Activated CD8-positive, alpha-beta T cell treated with anti-CD3 and anti-CD28 coated beads for 36 hours (primary cell): ENCODE measurements at regions not wholly inside any gene's neighbourhood (a gene's known extent, or its start where the extent isn't known, plus 50 kb on each side); places are given as distances from the start of the nearest gene placed in this dataset.
"Not testable (repeated sequence)": the region's sequence is repeated elsewhere in the genome, so short reads cannot be mapped to it uniquely, and the experiment has no call there.

Experiments
- ATAC-seq: fragments of 200-7000 bp; cut with Tn5 transposase; one replicate; pipeline ENCODE4 v1.10.0; 2021; ENCODE audit warnings: mild to moderate bottlenecking, moderate library complexity
- CTCF ChIA-PET: fragments of 350-600 bp; sonication (Branson Sonifier 250); formaldehyde crosslinking; loops from one replicate; lab custom pipeline; 2021; ENCODE audit warnings: antibody characterized with exemption; lab: Charles Lee
- POLR2A ChIA-PET: fragments of 350-600 bp; sonication (Branson Sonifier 250); formaldehyde crosslinking; loops from one replicate; lab custom pipeline; 2021; ENCODE audit warnings: antibody characterized with exemption; lab: Charles Lee
- DNase-seq: peaks from one replicate; pipeline ENCODE4 v3.0.0-alpha.2; 2020
- H3K27ac Mint-ChIP-seq: one replicate; pipeline ENCODE4 v1.8.0; 2021; ENCODE audit warnings: mild to moderate bottlenecking, mixed read lengths
- H3K27me3 Mint-ChIP-seq: one replicate; pipeline ENCODE4 v1.8.0; 2021; ENCODE audit warnings: mixed read lengths
- H3K36me3 Mint-ChIP-seq: one replicate; pipeline ENCODE4 v1.8.0; 2021; ENCODE audit warnings: low read depth, mixed read lengths
- H3K4me1 Mint-ChIP-seq: one replicate; pipeline ENCODE4 v1.8.0; 2021; ENCODE audit warnings: low read depth, mixed read lengths
- H3K4me3 Mint-ChIP-seq: one replicate; pipeline ENCODE4 v1.8.0; 2021; ENCODE audit warnings: mild to moderate bottlenecking, moderate library complexity, mixed read lengths
- H3K9me3 Mint-ChIP-seq: one replicate; pipeline ENCODE4 v1.8.0; 2021; ENCODE audit warnings: mixed read lengths
- intact Hi-C: fragments of 100-400 bp; cut with micrococcal nuclease; formaldehyde crosslinking; loops from one replicate; pipeline ENCODE4 v1.10.0; 2022
- TF ChIP-seq, protein P1 (sequence below): fragments of 200-600 bp; IDR thresholded peaks from one replicate; pipeline ENCODE4 v1.8.0; 2022; ENCODE audit warnings: antibody characterized with exemption, mild to moderate bottlenecking

DNA sequence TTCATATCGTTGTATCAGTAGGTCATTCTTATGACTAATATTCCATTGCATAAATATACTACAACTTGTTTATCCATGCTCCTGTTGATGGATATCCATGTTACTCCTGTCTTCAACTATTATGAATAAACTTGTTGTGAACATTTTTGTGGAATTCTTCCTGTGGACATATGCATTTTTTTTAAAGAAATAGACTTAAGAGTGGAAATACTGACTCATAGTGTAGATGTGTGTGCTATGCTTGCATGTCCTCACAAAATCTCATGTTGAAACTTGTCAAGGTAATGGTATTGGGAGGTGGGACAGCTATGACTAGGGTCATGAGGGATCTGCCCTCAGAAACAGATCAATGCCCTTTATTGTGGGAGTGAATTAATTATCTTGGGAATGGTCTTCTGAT, 240.5 kb upstream of the PRSS58 start:
- H3K36me3 Mint-ChIP-seq: no peaks in the 10 kb centered on the region
- H3K27ac Mint-ChIP-seq: peak overlapping the region; percentile 28
- TF ChIP-seq, protein P1, sequence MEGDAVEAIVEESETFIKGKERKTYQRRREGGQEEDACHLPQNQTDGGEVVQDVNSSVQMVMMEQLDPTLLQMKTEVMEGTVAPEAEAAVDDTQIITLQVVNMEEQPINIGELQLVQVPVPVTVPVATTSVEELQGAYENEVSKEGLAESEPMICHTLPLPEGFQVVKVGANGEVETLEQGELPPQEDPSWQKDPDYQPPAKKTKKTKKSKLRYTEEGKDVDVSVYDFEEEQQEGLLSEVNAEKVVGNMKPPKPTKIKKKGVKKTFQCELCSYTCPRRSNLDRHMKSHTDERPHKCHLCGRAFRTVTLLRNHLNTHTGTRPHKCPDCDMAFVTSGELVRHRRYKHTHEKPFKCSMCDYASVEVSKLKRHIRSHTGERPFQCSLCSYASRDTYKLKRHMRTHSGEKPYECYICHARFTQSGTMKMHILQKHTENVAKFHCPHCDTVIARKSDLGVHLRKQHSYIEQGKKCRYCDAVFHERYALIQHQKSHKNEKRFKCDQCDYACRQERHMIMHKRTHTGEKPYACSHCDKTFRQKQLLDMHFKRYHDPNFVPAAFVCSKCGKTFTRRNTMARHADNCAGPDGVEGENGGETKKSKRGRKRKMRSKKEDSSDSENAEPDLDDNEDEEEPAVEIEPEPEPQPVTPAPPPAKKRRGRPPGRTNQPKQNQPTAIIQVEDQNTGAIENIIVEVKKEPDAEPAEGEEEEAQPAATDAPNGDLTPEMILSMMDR: no peak
- peaks cover 33% of the 10 kb centered on the region for H3K4me1 Mint-ChIP-seq
- no peak overlapping the region for H3K4me3 Mint-ChIP-seq
- no peak for ATAC-seq
- POLR2A ChIA-PET: interaction anchor here (0.8 kb wide), 1 partner anchor 310 kb away, joined by 3 read pairs; no protein-coding TSS in a partner anchor
- no peaks in the 10 kb centered on the region for H3K9me3 Mint-ChIP-seq
- H3K27me3 Mint-ChIP-seq: no peaks in the 10 kb centered on the region
- intact Hi-C loops: no loop called here
- DNase-seq: no peak
- CTCF ChIA-PET: interaction anchor here (1.2 to 9.4 kb wide), 11 partner anchors 11 to 313 kb away, joined by 3 to 94 read pairs (median 17); no protein-coding TSS in a partner anchor

DNA sequence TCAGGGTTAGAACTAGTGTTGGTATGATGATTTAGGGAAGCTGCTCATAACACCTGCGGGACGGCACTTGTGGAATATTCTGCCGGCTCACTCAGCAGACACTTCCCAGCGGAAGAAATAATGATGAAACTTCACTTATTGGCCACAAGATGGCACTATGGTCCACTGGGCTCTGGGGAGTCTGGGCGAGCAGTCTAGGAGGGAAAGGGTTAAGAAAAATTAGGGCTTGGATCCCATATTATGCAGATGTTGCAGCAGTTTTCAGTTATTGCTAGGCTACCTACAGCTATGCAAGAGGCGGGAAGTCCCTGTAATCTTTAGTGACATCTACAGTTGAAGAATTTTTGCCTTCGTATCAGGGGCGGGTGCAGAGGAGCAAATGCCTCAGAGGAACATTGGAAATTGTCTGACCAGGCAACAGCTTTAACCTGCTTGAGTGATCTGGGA, 238.7 kb upstream of the PRSS58 start:
- no peaks in the 10 kb centered on the region for H3K9me3 Mint-ChIP-seq
- CTCF ChIA-PET: interaction anchor here (0.8 to 9.4 kb wide), 21 partner anchors 9 to 313 kb away, joined by 3 to 94 read pairs (median 5); no protein-coding TSS in a partner anchor
- peak; percentile 37 for DNase-seq
- peaks cover 37% of the 10 kb centered on the region for H3K4me1 Mint-ChIP-seq
- TF ChIP-seq, protein P1: peak; percentile 74
- intact Hi-C loops: no loop called here
- peak overlapping the region; percentile 47 for H3K27ac Mint-ChIP-seq
- POLR2A ChIA-PET: interaction anchor here (1.0 kb wide), 1 partner anchor 311 kb away, joined by 3 read pairs; no protein-coding TSS in a partner anchor
- H3K27me3 Mint-ChIP-seq: no peaks in the 10 kb centered on the region
- peak overlapping the region; percentile 30 for H3K4me3 Mint-ChIP-seq
- no peaks in the 10 kb centered on the region for H3K36me3 Mint-ChIP-seq
- ATAC-seq: peak; percentile 50

DNA sequence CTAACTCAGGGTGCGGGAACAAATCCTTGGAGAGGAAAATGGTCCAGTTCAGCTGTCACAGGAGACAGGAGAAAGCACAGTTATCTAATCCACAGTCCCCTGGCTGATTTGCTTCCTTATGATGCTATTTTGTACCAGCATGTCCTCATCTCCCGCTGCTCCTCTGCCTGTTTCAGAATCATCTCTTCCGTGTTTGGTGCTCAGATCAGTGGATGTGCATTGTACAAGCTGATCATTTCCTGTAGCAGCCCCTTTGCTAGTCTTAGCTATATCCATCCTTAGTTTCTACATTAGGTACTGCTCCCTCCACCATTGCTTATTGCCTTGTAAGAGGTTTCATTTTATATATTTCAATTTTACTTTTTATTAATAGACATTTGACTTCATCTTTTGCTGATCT, 238.0 kb upstream of the PRSS58 start:
- H3K4me1 Mint-ChIP-seq: peaks cover 37% of the 10 kb centered on the region
- ATAC-seq: peak; percentile 53
- H3K36me3 Mint-ChIP-seq, H3K9me3 Mint-ChIP-seq, intact Hi-C loops, POLR2A ChIA-PET, H3K4me3 Mint-ChIP-seq, H3K27me3 Mint-ChIP-seq, DNase-seq: not testable (repeated sequence)
- CTCF ChIA-PET: interaction anchor here (0.7 to 9.4 kb wide), 15 partner anchors 10 to 145 kb away, joined by 3 to 94 read pairs (median 7); no protein-coding TSS in a partner anchor
- peak overlapping the region; percentile 58 for H3K27ac Mint-ChIP-seq

- H3K4me1 Mint-ChIP-seq: peaks cover 31% of the 10 kb centered on the region
- CTCF ChIA-PET: interaction anchor here (0.9 to 9.4 kb wide), 12 partner anchors 12 to 72 kb away, joined by 3 to 94 read pairs (median 12); no protein-coding TSS in a partner anchor
- ATAC-seq, DNase-seq, H3K27me3 Mint-ChIP-seq, H3K4me3 Mint-ChIP-seq, H3K36me3 Mint-ChIP-seq, H3K9me3 Mint-ChIP-seq, POLR2A ChIA-PET, intact Hi-C loops, H3K27ac Mint-ChIP-seq: not testable (repeated sequence)
Measured at GRCh38 chr7:142495301-142495700, 237.4 kb upstream of the PRSS58 start.

GRCh38 chr7:142494021-142494420, 236.2 kb upstream of the PRSS58 start:
- DNase-seq: no peak
- Mint-ChIP-seq H3K27ac (no peak overlapping the region), H3K27me3 (no peaks in the 10 kb centered on the region), H3K4me1 (peaks cover 23% of the 10 kb centered on the region), H3K9me3 (no peaks in the 10 kb centered on the region), H3K4me3 (no peak overlapping the region), H3K36me3 (no peaks in the 10 kb centered on the region)
- ChIA-PET CTCF (interaction anchor here (1.1 to 9.4 kb wide), 2 partner anchors 10 to 35 kb away, joined by 6 to 94 read pairs; no protein-coding TSS in a partner anchor), POLR2A (no interaction called here)
- intact Hi-C loops: no loop called here
- TF ChIP-seq, protein P1: no peak
- ATAC-seq: no peak

DNA sequence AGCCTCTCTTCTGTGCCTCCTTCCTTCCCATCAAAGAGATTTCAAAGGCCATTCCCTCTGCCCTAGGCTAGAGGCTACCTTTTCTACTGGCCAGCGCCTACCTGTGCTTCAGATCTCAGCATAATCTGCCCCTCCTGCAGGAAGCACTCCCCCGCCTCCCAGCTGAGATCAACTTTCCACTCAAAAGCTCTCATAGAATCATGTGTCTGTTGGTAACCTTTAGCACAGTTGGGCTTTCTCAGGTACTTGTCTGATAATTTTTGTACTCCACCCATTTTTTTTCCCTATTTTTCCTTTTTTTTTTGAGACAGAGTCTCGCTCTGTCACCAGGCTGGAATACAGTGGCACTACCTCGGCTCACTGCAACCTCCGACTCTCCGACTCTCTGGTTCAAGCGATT, 231.0 kb upstream of the PRSS58 start:
- CTCF ChIA-PET: interaction anchor here (26.6 kb wide), 1 partner anchor 26 kb away, joined by 513 read pairs; no protein-coding TSS in a partner anchor

More for the DNA sequence above, 231.0 kb upstream of the PRSS58 start:
- ATAC-seq: no peak
- Mint-ChIP-seq H3K27me3 (no peaks in the 10 kb centered on the region), H3K9me3 (no peaks in the 10 kb centered on the region), H3K36me3 (no peaks in the 10 kb centered on the region), H3K27ac (no peak overlapping the region), H3K4me3 (no peak overlapping the region), H3K4me1 (peaks cover 11% of the 10 kb centered on the region)
- TF ChIP-seq, protein P1: no peak
- no peak for DNase-seq
- intact Hi-C loops: no loop called here
- POLR2A ChIA-PET: interaction anchor here (0.6 kb wide), 1 partner anchor 50 kb away, joined by 3 read pairs; no protein-coding TSS in a partner anchor
